ENCODE measurements at regions not wholly inside any gene's neighbourhood (a gene's known extent, or its start where the extent isn't known, plus 50 kb on each side); places are given as distances from the start of the nearest gene placed in this dataset.

- TF ChIP-seq ARNT (IDR thresholded peaks at IDR 0.05) (no peak), FOXK2 (IDR thresholded peaks at IDR 0.05) (no peak), SP1 (IDR thresholded peaks at IDR 0.05) (no peak), TARDBP (IDR thresholded peaks at IDR 0.05) (no peak), L3MBTL2 (conservative IDR thresholded peaks at IDR 0.05) (no peak), FOXM1 (IDR thresholded peaks at IDR 0.05; ENCODE audit: borderline replicate concordance) (no peak), LEF1 (IDR thresholded peaks at IDR 0.05; ENCODE audit: borderline replicate concordance) (no peak), BHLHE40 (IDR thresholded peaks at IDR 0.05; ENCODE audit: borderline replicate concordance) (no peak), HDGF (IDR thresholded peaks at IDR 0.05; ENCODE audit: borderline replicate concordance) (no peak), ZNF384 (IDR thresholded peaks at IDR 0.05) (no peak), SUZ12 (IDR thresholded peaks at IDR 0.05) (no peak)
These were observed 138.5 kb upstream of the COBL start for GRCh38 chr7:51455086-51455485.

All from HEK293T (cell line).